ENCODE measurements at regions not wholly inside any gene's neighbourhood (a gene's known extent, or its start where the extent isn't known, plus 50 kb on each side); places are given as distances from the start of the nearest gene placed in this dataset.

- peaks cover 35% of the 10 kb centered on the region for H3K4me1 Mint-ChIP-seq (ENCODE audit: low read depth, unreplicated experiment)
- no peaks in the 10 kb centered on the region for H3K27me3 Mint-ChIP-seq (ENCODE audit: unreplicated experiment)
- intact Hi-C loops (cut with micrococcal nuclease; ENCODE audit: unreplicated experiment): loop anchor here (5.0 kb wide), 1 partner anchor 399 kb away; the partner anchor contains the start of gene ENC1
- BruUV-seq (replicated peaks): no TSS peak
- no peaks in the 10 kb centered on the region for H3K36me3 Mint-ChIP-seq (ENCODE audit: insufficient read depth, unreplicated experiment)
- TF ChIP-seq CTCF (IDR thresholded peaks at IDR 0.05; ENCODE audit: unreplicated experiment): no peak
- H3K27ac Mint-ChIP-seq (ENCODE audit: unreplicated experiment): no peak overlapping the region
- H3K4me3 Mint-ChIP-seq (ENCODE audit: low read depth, unreplicated experiment): no peak overlapping the region
- DNase-seq: no peak
- no peaks in the 10 kb centered on the region for H3K9me3 Mint-ChIP-seq (ENCODE audit: low read depth, unreplicated experiment)
- CTCF ChIA-PET: no interaction called here
These were observed 396.9 kb downstream of the ENC1 start for GRCh38 chr5:74243634-74244033.

- Mint-ChIP-seq H3K4me3 (ENCODE audit: low read depth, unreplicated experiment) (peak overlapping the region; percentile 5), H3K9me3 (ENCODE audit: low read depth, unreplicated experiment) (peaks cover 2% of the 10 kb centered on the region), H3K27me3 (ENCODE audit: unreplicated experiment) (no peaks in the 10 kb centered on the region), H3K36me3 (ENCODE audit: insufficient read depth, unreplicated experiment) (no peaks in the 10 kb centered on the region), H3K4me1 (ENCODE audit: low read depth, unreplicated experiment) (peaks cover 44% of the 10 kb centered on the region), H3K27ac (ENCODE audit: unreplicated experiment) (peak overlapping the region; percentile 73)
- no peak for TF ChIP-seq CTCF (IDR thresholded peaks at IDR 0.05; ENCODE audit: unreplicated experiment)
- intact Hi-C loops (cut with micrococcal nuclease; ENCODE audit: unreplicated experiment): loop anchor here (5.0 kb wide), 1 partner anchor 400 kb away; the partner anchor contains the start of gene ENC1
- no peak for DNase-seq
- BruUV-seq (replicated peaks): no TSS peak
- CTCF ChIA-PET: interaction anchor here (0.7 to 0.9 kb wide), 2 partner anchors 30 to 743 kb away, joined by 3 to 4 read pairs; no protein-coding TSS in a partner anchor
These were observed 398.0 kb downstream of the ENC1 start for GRCh38 chr5:74242516-74242915.

GRCh38 chr5:74241751-74242140 lies 398.8 kb downstream of the ENC1 start:
- BruUV-seq (replicated peaks): no TSS peak
- peak; percentile 84 for DNase-seq
- Mint-ChIP-seq H3K9me3 (ENCODE audit: low read depth, unreplicated experiment) (peaks cover 2% of the 10 kb centered on the region), H3K36me3 (ENCODE audit: insufficient read depth, unreplicated experiment) (no peaks in the 10 kb centered on the region), H3K27ac (ENCODE audit: unreplicated experiment) (peak overlapping the region; percentile 73), H3K4me1 (ENCODE audit: low read depth, unreplicated experiment) (peaks cover 46% of the 10 kb centered on the region), H3K4me3 (ENCODE audit: low read depth, unreplicated experiment) (peak overlapping the region; percentile 5), H3K27me3 (ENCODE audit: unreplicated experiment) (no peaks in the 10 kb centered on the region)
- intact Hi-C loops (cut with micrococcal nuclease; ENCODE audit: unreplicated experiment): loop anchor here (5.0 kb wide), 1 partner anchor 401 kb away; the partner anchor contains the start of gene ENC1
- no peak for TF ChIP-seq CTCF (IDR thresholded peaks at IDR 0.05; ENCODE audit: unreplicated experiment)
- CTCF ChIA-PET: interaction anchor here (0.7 to 0.9 kb wide), 2 partner anchors 29 to 743 kb away, joined by 3 to 4 read pairs; no protein-coding TSS in a partner anchor

- H3K27ac Mint-ChIP-seq (ENCODE audit: unreplicated experiment): peak overlapping the region; percentile 73
- no peak overlapping the region for H3K4me3 Mint-ChIP-seq (ENCODE audit: low read depth, unreplicated experiment)
- no peaks in the 10 kb centered on the region for H3K27me3 Mint-ChIP-seq (ENCODE audit: unreplicated experiment)
- peaks cover 46% of the 10 kb centered on the region for H3K4me1 Mint-ChIP-seq (ENCODE audit: low read depth, unreplicated experiment)
- TF ChIP-seq CTCF (IDR thresholded peaks at IDR 0.05; ENCODE audit: unreplicated experiment): no peak
- intact Hi-C loops (cut with micrococcal nuclease; ENCODE audit: unreplicated experiment): loop anchor here (5.0 kb wide), 1 partner anchor 401 kb away; the partner anchor contains the start of gene ENC1
- TSS peak; percentile 89 for BruUV-seq (replicated peaks)
- no peaks in the 10 kb centered on the region for H3K36me3 Mint-ChIP-seq (ENCODE audit: insufficient read depth, unreplicated experiment)
- no peak for DNase-seq
- H3K9me3 Mint-ChIP-seq (ENCODE audit: low read depth, unreplicated experiment): peaks cover 2% of the 10 kb centered on the region
- CTCF ChIA-PET: interaction anchor here (0.7 to 0.9 kb wide), 2 partner anchors 29 to 1785 kb away, joined by 3 to 4 read pairs; no protein-coding TSS in a partner anchor
These were observed 399.5 kb downstream of the ENC1 start for GRCh38 chr5:74240783-74241750.

Measured in Calu3 (cell line).